ENCODE measurements at regions not wholly inside any gene's neighbourhood (a gene's known extent, or its start where the extent isn't known, plus 50 kb on each side); places are given as distances from the start of the nearest gene placed in this dataset.

GRCh38 chr4:114472269-114473032, 126.2 kb upstream of the UGT8 start:
- TF ChIP-seq YY1 (IDR thresholded peaks at IDR 0.05; ENCODE audit: insufficient read depth, insufficient read length) (no peak), SUZ12 (IDR thresholded peaks at IDR 0.05; ENCODE audit: extremely low read depth, insufficient read depth, insufficient read length) (no peak), ZNF274 (IDR thresholded peaks at IDR 0.05; ENCODE audit: low read depth, low read length) (no peak)
